ENCODE measurements at regions not wholly inside any gene's neighbourhood (a gene's known extent, or its start where the extent isn't known, plus 50 kb on each side); places are given as distances from the start of the nearest gene placed in this dataset.
A peak's percentile ranks its signal among the peaks of the same experiment; 100 is the strongest.

DNA sequence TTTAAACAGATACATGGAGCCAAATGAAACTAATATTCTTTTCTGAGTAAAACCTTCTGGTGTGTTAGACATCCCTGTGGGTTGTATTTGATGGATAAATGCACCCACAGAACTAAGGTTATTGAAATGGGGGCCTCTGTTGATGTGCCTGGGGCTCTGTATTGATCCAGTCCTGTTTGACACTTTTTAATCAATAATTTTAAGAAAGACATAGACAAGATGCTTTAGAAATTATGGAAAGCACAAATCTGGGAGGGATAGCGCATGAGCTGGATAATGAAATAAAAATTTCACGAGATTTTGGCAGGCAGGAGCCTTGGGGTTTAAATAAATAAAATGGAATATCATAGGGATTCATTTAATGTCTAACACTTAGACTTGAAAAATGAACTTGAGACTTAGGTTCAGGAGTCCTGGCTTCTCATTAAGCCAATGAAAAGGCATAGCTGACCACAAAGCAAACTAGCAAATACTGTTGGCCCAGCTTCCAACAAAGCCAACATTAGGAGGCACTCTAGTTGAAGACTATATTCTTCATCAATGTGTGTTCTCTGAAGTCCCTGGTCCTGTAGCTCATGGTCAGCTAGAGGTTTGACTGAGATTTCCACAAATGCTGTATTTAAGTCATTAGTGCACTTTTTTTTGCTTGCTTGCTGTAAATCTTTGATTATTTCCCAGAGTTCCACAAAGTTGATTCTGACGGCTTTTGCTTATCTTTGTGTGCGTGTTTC, 64.2 kb upstream of the SH3RF3 start:
- FAIRE-seq (no peak), DNase-seq (ENCODE audit: insufficient read length, low spot score) (no peak)
- TF ChIP-seq, protein P1, sequence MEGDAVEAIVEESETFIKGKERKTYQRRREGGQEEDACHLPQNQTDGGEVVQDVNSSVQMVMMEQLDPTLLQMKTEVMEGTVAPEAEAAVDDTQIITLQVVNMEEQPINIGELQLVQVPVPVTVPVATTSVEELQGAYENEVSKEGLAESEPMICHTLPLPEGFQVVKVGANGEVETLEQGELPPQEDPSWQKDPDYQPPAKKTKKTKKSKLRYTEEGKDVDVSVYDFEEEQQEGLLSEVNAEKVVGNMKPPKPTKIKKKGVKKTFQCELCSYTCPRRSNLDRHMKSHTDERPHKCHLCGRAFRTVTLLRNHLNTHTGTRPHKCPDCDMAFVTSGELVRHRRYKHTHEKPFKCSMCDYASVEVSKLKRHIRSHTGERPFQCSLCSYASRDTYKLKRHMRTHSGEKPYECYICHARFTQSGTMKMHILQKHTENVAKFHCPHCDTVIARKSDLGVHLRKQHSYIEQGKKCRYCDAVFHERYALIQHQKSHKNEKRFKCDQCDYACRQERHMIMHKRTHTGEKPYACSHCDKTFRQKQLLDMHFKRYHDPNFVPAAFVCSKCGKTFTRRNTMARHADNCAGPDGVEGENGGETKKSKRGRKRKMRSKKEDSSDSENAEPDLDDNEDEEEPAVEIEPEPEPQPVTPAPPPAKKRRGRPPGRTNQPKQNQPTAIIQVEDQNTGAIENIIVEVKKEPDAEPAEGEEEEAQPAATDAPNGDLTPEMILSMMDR (IDR thresholded peaks at IDR 0.05; ENCODE audit: insufficient read depth, missing control alignments), result no peak

DNA sequence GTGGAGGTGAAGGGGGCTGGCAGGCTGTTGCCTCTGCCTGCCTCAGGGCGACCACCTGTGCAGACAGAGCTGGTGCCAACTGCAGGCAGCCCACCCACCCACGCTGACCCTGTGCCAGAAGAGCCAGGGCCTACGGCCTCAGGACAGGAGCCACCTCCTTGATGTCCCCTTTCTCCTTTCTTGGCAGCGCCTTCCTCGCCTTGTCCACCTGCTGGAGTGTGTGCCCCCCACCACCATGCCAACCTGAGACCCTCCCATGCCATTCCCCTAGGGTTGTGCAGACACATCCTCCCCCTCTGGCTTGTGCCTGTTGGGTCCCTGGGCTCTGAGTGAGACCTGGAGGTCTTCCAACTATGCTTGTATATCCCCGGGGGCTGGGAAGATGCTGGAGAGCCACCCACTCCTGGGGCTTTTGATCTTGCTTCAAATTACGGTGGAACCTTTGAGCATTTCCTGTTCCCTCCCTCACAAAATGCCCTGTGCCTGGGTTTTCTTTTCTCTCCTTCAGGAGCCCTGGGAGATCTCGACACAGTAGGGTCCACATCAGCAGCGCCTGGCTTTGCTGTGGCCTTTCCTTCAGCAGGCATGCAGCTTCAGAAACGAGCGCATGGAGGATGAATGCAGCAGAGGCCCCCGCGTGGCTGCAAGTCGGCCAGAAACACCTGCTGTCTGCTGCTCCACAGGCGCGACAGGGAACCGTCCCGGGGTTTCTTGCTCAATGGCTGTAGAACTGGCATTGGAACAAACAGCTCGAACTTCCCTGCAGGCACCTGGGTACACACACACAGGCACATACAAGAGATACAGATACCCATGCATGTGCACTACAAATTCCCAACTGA, 65.9 kb upstream of the SH3RF3 start:
- no peak for FAIRE-seq
- TF ChIP-seq, protein P1 (IDR thresholded peaks at IDR 0.05; ENCODE audit: insufficient read depth, missing control alignments), result no peak
- DNase-seq (ENCODE audit: insufficient read length, low spot score), result no peak

DNA sequence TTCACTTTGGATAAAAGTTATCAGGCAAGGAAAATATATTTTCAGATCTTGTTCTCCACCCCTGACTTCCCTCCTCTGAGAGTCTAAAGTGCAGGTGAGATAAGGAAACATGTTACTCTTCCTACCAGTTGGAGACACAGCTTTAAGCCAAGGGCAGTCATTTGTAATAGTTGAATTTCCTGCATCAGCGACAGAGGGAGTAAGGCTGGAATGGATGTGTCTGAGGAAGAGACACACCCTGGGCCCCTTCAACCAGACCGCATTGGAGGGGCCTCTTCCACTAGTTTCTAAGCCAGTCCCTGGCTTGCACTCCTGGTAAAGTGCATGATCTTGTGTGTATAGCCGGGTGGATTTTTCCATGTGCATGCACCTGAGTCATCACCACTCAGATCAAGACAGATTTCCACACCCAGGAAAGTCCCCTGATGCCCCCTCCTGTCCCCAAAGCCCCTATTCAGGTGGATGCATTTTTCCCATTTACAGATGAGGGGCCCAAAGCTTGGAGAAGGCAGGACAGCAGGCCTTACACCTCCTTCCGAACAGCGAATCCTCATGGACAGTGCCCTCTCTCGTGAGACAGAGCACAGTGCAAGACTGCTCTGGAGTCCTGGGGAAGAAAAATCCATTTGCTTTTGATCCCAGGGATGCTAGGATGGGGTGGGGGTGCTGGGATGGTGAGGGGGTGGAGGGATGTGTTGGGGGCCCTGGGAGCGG, 66.7 kb upstream of the SH3RF3 start:
- TF ChIP-seq, protein P1 (IDR thresholded peaks at IDR 0.05; ENCODE audit: insufficient read depth, missing control alignments), result peak; percentile 5
- DNase-seq (ENCODE audit: insufficient read length, low spot score) (no peak), FAIRE-seq (no peak)

DNA sequence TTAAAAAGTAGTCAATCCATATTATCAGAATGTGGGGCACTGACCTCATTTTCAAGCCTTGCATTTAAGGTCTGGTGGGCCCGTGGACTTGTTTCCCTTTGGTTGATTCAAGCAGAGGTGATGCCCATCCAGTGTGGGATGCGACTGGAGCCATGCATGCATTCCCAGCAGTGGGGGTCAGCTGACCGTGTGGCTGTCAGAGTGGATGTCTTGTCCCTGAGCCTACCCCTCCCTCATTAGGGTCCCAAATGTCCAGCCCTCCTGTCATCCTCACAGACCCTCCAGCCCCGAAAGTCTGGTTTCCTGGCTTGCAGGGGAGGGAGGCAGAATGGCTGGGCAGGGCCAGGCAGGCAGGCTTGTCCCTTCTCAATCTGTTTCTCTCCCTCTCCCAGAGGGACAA, 67.3 kb upstream of the SH3RF3 start:
- FAIRE-seq (no peak), DNase-seq (ENCODE audit: insufficient read length, low spot score) (no peak)
- TF ChIP-seq, protein P1 (IDR thresholded peaks at IDR 0.05; ENCODE audit: insufficient read depth, missing control alignments), result no peak

DNA sequence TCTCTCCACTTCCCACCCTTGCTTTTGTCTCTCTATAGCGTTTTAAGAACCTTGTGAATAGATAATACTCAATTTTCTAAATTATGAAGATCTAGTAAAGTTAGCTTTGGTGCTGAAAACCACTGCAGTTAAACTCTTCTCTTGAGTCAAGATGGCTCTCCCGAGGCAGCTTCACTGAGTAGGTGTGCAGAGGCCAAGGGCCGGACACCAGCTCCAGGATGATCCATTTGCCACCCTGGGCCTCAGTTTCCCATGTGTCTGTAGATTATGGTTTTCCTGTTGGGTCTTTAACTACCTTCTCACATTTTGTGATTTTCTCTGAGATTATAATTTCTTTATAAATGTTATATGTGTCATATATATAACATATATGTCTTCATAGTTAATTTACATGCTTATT, 68.5 kb upstream of the SH3RF3 start:
- FAIRE-seq, result no peak
- no peak for DNase-seq (ENCODE audit: insufficient read length, low spot score)
- TF ChIP-seq, protein P1 (IDR thresholded peaks at IDR 0.05; ENCODE audit: insufficient read depth, missing control alignments), result no peak

DNA sequence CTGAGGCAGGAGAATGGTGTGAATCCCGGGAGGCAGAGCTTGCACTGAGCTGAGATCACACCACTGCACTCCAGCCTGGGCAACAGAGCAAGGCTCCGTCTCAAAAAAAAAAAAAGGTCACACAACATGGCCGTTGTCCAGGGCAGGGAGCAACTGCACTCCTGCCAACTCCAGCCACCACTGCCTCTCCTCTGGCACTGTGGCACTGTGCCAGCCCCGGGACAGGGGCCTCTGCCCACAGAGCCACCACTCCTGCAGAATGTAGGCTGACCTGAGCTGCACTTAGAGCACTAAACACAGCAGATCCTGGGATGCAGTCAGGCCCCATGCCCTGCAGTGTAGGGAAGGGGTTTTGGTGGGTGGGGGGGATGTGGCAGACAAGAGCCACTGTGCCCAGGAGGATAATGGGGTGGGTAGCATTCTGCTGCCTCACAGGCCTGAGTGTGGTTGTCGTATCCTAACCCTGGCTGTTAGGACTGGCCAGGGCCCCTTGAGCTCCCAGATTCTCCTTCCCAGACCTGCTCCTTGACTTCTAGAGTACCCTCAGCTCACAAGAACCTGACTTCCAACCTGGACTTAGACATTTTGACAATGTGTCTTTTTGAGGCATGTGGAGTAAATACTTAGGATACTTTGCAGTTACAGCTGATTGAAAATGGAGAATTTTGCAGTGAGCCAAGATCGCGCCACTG, 69.4 kb upstream of the SH3RF3 start:
- FAIRE-seq (no peak), DNase-seq (ENCODE audit: insufficient read length, low spot score) (no peak)
- TF ChIP-seq, protein P1 (IDR thresholded peaks at IDR 0.05; ENCODE audit: insufficient read depth, missing control alignments), result no peak

Data from D721Med (cell line).